Activated CD4-positive, alpha-beta T cell treated with anti-CD3 and anti-CD28 coated beads, Interleukin-2, amount 10 ng/mL, durations not matched to agents 24 days and 14 days (primary cell): ENCODE measurements at regions not wholly inside any gene's neighbourhood (a gene's known extent, or its start where the extent isn't known, plus 50 kb on each side); places are given as distances from the start of the nearest gene placed in this dataset.

ENCODE experiments used
- DNase-seq: peaks from one replicate; pipeline ENCODE4 v3.0.0; 2022
- H3K27ac Mint-ChIP-seq: one replicate; pipeline ENCODE4 v1.8.0; 2022; ENCODE audit warnings: mild to moderate bottlenecking, mixed read lengths
- H3K27me3 Mint-ChIP-seq: one replicate; pipeline ENCODE4 v1.8.0; 2022; ENCODE audit warnings: mixed read lengths
- H3K36me3 Mint-ChIP-seq: one replicate; pipeline ENCODE4 v1.8.0; 2022; ENCODE audit warnings: low read depth, mild to moderate bottlenecking, mixed read lengths
- H3K4me1 Mint-ChIP-seq: one replicate; pipeline ENCODE4 v1.8.0; 2021; ENCODE audit warnings: mixed read lengths
- H3K4me3 Mint-ChIP-seq: one replicate; pipeline ENCODE4 v1.8.0; 2022; ENCODE audit warnings: mild to moderate bottlenecking, moderate library complexity, mixed read lengths
- H3K9me3 Mint-ChIP-seq: one replicate; pipeline ENCODE4 v1.8.0; 2021; ENCODE audit warnings: mixed read lengths
- intact Hi-C: fragments of 100-400 bp; cut with micrococcal nuclease; formaldehyde crosslinking; loops from one replicate; pipeline ENCODE4 v1.15.1; 2023

- Mint-ChIP-seq H3K27me3 (peaks cover 3% of the 10 kb centered on the region), H3K9me3 (no peaks in the 10 kb centered on the region), H3K4me3 (no peak overlapping the region), H3K36me3 (no peaks in the 10 kb centered on the region), H3K27ac (no peak overlapping the region), H3K4me1 (no peaks in the 10 kb centered on the region)
- intact Hi-C loops = no loop called here
- DNase-seq = no peak
These were observed 123.6 kb upstream of the GPC1 start for GRCh38 chr2:240311821-240312220.

- H3K4me3 Mint-ChIP-seq = no peak overlapping the region
- no peaks in the 10 kb centered on the region for H3K9me3 Mint-ChIP-seq
- H3K27me3 Mint-ChIP-seq = peaks cover 7% of the 10 kb centered on the region
- no peak for DNase-seq
- no peaks in the 10 kb centered on the region for H3K4me1 Mint-ChIP-seq
- intact Hi-C loops = no loop called here
- no peaks in the 10 kb centered on the region for H3K36me3 Mint-ChIP-seq
- H3K27ac Mint-ChIP-seq = no peak overlapping the region
These were observed 116.1 kb upstream of the GPC1 start for GRCh38 chr2:240319221-240319854.

DNA sequence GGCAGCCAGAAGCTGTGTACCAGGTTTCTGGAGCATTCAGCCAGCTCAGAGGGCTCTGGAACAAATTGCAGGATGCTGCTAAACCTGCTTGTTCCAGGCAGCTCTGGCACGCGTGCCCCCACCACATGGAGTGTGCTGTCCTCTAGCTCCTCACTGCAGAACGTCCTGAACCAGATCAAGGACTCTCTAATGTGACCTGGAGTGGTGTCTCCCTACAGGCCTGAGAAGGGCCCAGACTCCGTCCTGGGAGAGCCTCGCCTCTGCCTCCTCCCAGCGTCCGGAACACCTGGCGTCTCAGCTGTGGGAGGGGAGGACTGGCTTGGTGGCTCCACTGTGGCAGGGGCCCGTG, 115.6 kb upstream of the GPC1 start:
- Mint-ChIP-seq H3K36me3 (no peaks in the 10 kb centered on the region), H3K4me3 (no peak overlapping the region), H3K27ac (no peak overlapping the region), H3K9me3 (no peaks in the 10 kb centered on the region), H3K4me1 (no peaks in the 10 kb centered on the region), H3K27me3 (peaks cover 4% of the 10 kb centered on the region)
- intact Hi-C loops = no loop called here
- DNase-seq = no peak

DNA sequence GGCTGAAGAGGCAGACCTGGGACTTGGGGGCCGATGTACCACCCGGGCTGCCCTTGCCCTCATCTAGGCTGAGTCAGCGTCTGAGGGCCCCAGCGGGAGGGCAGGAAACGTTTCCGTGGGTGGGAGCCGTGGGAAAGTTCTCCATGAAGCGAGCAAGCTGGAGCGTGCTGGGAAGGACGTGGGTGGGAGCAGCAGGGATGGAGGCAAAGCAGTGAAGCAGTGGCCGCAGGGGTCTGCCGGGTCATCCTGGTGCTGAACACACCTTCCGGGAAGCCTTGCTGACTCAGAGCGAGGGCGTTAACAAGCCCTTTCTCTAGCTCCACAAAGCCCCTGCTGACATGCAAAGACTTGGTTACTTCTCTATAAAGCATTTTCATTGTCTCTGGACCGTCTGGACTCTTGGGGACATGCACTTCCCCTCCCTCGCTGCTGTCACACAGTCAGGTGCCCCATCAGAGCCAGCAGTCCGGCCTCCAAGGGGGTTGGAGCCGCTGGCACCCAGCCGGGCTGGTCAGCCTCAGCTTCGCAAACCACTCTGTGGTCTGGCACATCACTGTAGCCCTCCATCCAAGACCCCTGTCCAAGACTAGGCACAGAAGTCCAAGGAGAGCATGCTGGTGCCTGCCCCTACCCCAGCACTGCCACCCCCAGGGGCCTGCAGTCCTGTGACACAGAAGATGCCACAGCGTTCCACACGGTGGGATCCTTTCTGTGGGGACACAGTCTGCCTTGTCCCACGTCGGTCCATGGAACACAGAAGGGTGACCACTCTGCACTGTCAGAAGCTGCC, 115.1 kb upstream of the GPC1 start:
- no peak for DNase-seq
- peaks cover 4% of the 10 kb centered on the region for H3K27me3 Mint-ChIP-seq
- intact Hi-C loops = no loop called here

GRCh38 chr2:240322231-240322955, 113.1 kb upstream of the GPC1 start:
- DNase-seq = no peak
- Mint-ChIP-seq H3K4me3 (no peak overlapping the region), H3K4me1 (no peaks in the 10 kb centered on the region), H3K36me3 (no peaks in the 10 kb centered on the region), H3K27ac (no peak overlapping the region), H3K27me3 (peaks cover 2% of the 10 kb centered on the region), H3K9me3 (no peaks in the 10 kb centered on the region)
- intact Hi-C loops = no loop called here

More for the DNA sequence above, 115.1 kb upstream of the GPC1 start:
- Mint-ChIP-seq H3K9me3 (no peaks in the 10 kb centered on the region), H3K27ac (no peak overlapping the region), H3K36me3 (no peaks in the 10 kb centered on the region), H3K4me3 (no peak overlapping the region), H3K4me1 (no peaks in the 10 kb centered on the region)

DNA sequence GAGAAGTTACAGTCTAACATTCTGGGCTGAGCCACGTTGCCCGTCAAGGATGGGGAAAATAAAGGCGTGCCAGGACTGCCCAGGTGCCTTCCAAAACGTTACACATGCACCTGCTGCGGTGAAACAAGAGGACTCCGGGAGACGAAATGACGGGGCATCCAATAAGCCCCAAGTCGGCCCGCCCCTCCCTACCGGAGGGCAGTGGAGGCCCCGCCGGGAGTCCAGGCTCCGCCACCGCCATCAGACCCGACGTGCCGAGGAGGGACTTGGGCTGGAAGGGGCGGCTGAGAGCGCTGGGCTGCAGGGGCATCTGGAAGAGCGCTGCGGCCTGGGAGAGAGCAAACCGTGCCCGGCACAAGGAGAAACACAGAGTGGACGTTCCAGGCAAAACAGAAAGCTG, 112.5 kb upstream of the GPC1 start:
- H3K4me3 Mint-ChIP-seq = no peak overlapping the region
- H3K27me3 Mint-ChIP-seq = peaks cover under 1% of the 10 kb centered on the region
- no peak overlapping the region for H3K27ac Mint-ChIP-seq
- intact Hi-C loops = no loop called here
- H3K4me1 Mint-ChIP-seq = no peaks in the 10 kb centered on the region
- no peaks in the 10 kb centered on the region for H3K36me3 Mint-ChIP-seq
- no peaks in the 10 kb centered on the region for H3K9me3 Mint-ChIP-seq
- DNase-seq = no peak

DNA sequence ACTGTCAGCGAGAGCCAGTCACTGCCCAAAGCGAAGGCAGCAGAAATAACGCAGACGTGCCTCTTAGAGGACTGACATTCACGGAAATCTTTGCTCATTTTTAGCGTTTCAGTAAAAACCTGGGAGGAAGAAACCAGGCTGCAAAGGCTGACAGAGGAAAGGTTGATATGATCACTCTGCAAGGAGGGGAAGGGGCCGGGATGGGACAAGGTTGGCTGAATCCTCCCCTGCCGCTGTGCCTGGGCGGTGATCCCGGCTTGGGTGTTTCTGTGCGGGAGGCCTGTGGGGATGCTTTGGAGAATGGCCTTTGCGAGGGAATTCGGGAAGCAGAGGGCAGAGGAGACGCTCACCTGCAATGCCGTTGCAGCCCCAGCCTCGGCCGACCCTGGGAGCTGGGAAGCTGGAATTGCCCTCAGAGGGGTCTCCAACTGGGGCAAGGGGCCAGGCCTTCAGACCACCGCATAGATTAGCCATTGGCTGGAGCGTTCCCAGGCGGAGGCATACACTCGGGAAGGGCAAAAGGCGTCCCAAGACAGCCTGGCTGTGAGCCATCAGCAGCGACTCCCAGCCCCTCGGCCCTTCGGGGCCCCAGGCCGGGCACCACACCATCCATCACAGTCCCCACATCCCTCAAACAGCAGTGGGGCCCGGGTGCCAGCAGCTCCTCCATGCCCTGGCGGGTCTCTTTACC, 111.7 kb upstream of the GPC1 start:
- DNase-seq = no peak
- no peak overlapping the region for H3K27ac Mint-ChIP-seq
- H3K27me3 Mint-ChIP-seq = no peaks in the 10 kb centered on the region
- no peaks in the 10 kb centered on the region for H3K4me1 Mint-ChIP-seq
- H3K4me3 Mint-ChIP-seq = no peak overlapping the region
- H3K36me3 Mint-ChIP-seq = no peaks in the 10 kb centered on the region
- intact Hi-C loops = no loop called here
- H3K9me3 Mint-ChIP-seq = no peaks in the 10 kb centered on the region

- Mint-ChIP-seq H3K4me1 (no peaks in the 10 kb centered on the region), H3K36me3 (no peaks in the 10 kb centered on the region), H3K9me3 (no peaks in the 10 kb centered on the region), H3K27ac (no peak overlapping the region), H3K27me3 (no peaks in the 10 kb centered on the region), H3K4me3 (no peak overlapping the region)
- no peak for DNase-seq
- intact Hi-C loops = no loop called here
These were observed 111.0 kb upstream of the GPC1 start for GRCh38 chr2:240324312-240325015.

DNA sequence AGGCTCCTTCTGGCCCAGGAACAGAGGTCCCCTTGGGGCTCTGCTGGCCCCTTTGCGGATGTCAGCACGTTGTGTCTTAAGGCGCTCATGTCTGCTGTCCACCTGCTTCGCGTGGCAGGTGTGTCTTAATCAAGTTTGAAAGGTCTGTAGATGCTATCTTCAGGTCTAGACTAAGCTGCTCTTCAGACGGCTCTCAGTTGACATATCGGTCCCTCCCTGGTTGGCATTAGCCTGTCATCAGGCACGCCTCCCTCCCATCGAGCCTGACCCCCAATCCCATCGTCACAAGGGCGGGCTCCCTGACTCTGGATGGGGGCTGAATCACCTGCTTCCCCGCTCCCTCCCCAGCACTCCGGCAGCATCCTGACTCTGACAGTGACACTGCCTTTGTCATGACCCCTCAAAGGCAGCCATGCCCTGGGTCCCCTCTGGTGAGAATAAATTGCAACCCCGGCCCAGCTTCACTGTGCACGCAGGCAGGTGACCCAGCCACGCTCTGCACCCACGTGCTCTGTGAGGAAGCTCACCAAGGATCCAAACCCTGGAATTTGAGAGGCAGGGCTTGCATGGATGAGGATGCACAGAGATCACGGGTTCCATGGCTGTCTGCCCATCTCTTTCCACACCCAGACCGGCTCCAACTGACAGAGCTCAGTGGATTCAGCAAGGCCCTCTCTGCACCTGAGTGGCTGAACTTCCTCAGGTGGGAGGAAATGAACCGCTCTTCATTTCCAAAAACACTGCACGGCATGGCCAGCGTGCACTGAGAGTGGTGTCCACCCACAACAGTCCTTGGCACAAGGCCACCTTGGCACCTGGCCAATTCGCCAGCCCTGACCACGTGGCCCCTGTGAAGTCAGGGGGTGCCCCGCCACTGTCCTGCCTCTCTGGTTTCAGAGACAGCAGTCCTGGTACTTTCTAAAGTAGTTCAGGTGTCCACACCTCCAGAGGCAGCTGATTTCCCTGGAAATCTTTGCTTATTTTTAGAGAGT, 110.2 kb upstream of the GPC1 start:
- no peak overlapping the region for H3K4me3 Mint-ChIP-seq
- H3K9me3 Mint-ChIP-seq = no peaks in the 10 kb centered on the region
- H3K27me3 Mint-ChIP-seq = no peaks in the 10 kb centered on the region
- intact Hi-C loops = no loop called here
- H3K27ac Mint-ChIP-seq = no peak overlapping the region
- H3K4me1 Mint-ChIP-seq = no peaks in the 10 kb centered on the region
- H3K36me3 Mint-ChIP-seq = no peaks in the 10 kb centered on the region
- DNase-seq = no peak

DNA sequence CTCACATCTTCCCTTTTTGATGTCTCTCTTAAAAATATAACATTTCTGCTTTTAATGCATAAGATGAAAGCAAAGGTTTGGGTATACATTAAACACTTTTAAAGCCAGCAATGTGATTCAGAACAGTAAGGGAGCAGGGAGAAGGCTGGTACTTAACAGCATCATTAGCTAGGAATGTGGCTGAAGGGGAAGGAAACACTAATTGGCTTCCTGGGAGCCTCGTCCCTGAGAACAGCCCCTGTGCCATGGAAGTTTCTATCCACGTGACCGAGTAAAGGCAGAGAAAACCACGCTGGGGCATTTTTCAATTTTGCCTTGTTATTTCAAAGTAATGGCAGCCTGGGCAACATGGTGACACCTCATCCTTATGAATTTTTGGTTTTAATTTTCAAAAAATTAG, 109.2 kb upstream of the GPC1 start:
- intact Hi-C loops = no loop called here

GRCh38 chr2:240326886-240327285, 108.6 kb upstream of the GPC1 start:
- no peak overlapping the region for H3K4me3 Mint-ChIP-seq

More for the DNA sequence above, 109.2 kb upstream of the GPC1 start:
- no peak for DNase-seq
- Mint-ChIP-seq H3K9me3 (no peaks in the 10 kb centered on the region), H3K27me3 (peaks cover under 1% of the 10 kb centered on the region), H3K4me1 (no peaks in the 10 kb centered on the region), H3K27ac (no peak overlapping the region), H3K4me3 (no peak overlapping the region), H3K36me3 (no peaks in the 10 kb centered on the region)

DNA sequence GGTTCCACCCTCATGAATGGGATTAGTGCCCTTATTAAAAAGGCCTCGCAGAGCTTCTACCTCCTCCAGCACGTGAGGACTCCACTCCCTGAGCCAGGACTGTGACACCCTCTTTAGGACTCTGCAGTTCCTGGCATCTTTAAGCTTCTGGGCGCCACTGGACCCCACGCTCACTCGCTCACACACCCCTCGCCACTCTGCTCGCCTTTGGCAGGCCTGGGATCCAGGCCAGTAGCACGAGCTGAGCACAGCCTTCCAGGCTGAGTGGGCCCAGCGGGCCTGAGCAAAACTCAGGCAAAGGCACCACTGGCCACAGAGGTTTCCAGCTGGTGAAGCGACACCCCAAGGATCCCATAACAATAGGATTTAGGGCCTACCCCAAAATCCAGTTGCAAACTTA, 107.9 kb upstream of the GPC1 start:
- intact Hi-C loops = no loop called here
- no peaks in the 10 kb centered on the region for H3K4me1 Mint-ChIP-seq
- H3K9me3 Mint-ChIP-seq = peaks cover 4% of the 10 kb centered on the region
- H3K27ac Mint-ChIP-seq = no peak overlapping the region
- H3K36me3 Mint-ChIP-seq = no peaks in the 10 kb centered on the region
- H3K4me3 Mint-ChIP-seq = no peak overlapping the region
- no peak for DNase-seq
- peaks cover 5% of the 10 kb centered on the region for H3K27me3 Mint-ChIP-seq

More at GRCh38 chr2:240326886-240327285, 108.6 kb upstream of the GPC1 start:
- intact Hi-C loops = no loop called here
- Mint-ChIP-seq H3K4me1 (no peaks in the 10 kb centered on the region), H3K27ac (no peak overlapping the region), H3K27me3 (peaks cover 3% of the 10 kb centered on the region), H3K36me3 (no peaks in the 10 kb centered on the region), H3K9me3 (peaks cover 2% of the 10 kb centered on the region)
- DNase-seq = no peak
